Natural killer cell (primary cell): ENCODE measurements at regions not wholly inside any gene's neighbourhood (a gene's known extent, or its start where the extent isn't known, plus 50 kb on each side); places are given as distances from the start of the nearest gene placed in this dataset.

Experiments
- ATAC-seq, 3 donors: fragments of 150-1000 bp in 2 of 3; fragments of 200-7000 bp in 1 of 3; cut with Tn5 transposase; 1 replicate in 1 of 3; 2 replicates in 2 of 3; pipeline ENCODE4 v1.10.0; 2021; ENCODE audit warnings: mild to moderate bottlenecking in 2 of 3, moderate library complexity in 2 of 3
- DNase-seq, 2 donors: peaks; one replicate each; pipeline versions ENCODE4 v3.0.0 to v3.0.0-alpha.2; 2013 to 2021; ENCODE audit warnings: mixed read lengths in 1 of 2
- H3K27ac ChIP-seq: one replicate; pipeline ENCODE4 v1.5.1; 2013; ENCODE audit warnings: mild to moderate bottlenecking, low read length
- H3K27me3 ChIP-seq: one replicate; pipeline ENCODE4 v1.6.1; 2013; ENCODE audit warnings: low read length; ENCODE audit not compliant: control insufficient read depth, insufficient read depth
- H3K36me3 ChIP-seq: one replicate; pipeline ENCODE4 v1.6.1; 2013; ENCODE audit warnings: low read length; ENCODE audit not compliant: control insufficient read depth, insufficient read depth
- H3K4me1 ChIP-seq: one replicate; pipeline ENCODE4 v1.6.1; 2013; ENCODE audit warnings: low read length; ENCODE audit not compliant: control insufficient read depth, insufficient read depth
- H3K4me3 ChIP-seq: one replicate; pipeline ENCODE4 v1.5.1; 2013; ENCODE audit warnings: low read length
- H3K9me3 ChIP-seq: one replicate; pipeline ENCODE4 v1.6.1; 2013; ENCODE audit warnings: low read length; ENCODE audit not compliant: control insufficient read depth, insufficient read depth
- H3K27ac Mint-ChIP-seq, 2 donors: one replicate each; pipeline ENCODE4 v1.8.0; 2022; ENCODE audit warnings: mild to moderate bottlenecking in 2 of 2, mixed read lengths in 2 of 2, moderate library complexity in 1 of 2
- H3K27me3 Mint-ChIP-seq, 2 donors: one replicate each; pipeline ENCODE4 v1.8.0; 2022; ENCODE audit warnings: low read depth in 2 of 2, mixed read lengths in 2 of 2
- H3K36me3 Mint-ChIP-seq: one replicate; pipeline ENCODE4 v1.8.0; 2022; ENCODE audit warnings: mixed read lengths
- H3K4me1 Mint-ChIP-seq, 2 donors: one replicate each; pipeline ENCODE4 v1.8.0; 2022; ENCODE audit warnings: mixed read lengths in 2 of 2
- H3K4me3 Mint-ChIP-seq: one replicate; pipeline ENCODE4 v1.8.0; 2022; ENCODE audit warnings: mild to moderate bottlenecking, moderate library complexity, mixed read lengths
- H3K9me3 Mint-ChIP-seq, 2 donors: one replicate each; pipeline ENCODE4 v1.8.0; 2022; ENCODE audit warnings: mixed read lengths in 2 of 2
- CTCF ChIP-seq: fragments of 200-600 bp; IDR thresholded peaks from one replicate; pipeline ENCODE4 v1.8.0; 2022; ENCODE audit warnings: antibody characterized with exemption
- WGBS: methylation state at CpG from one replicate; pipeline ENCODE4 v1.1.7; 2013; ENCODE audit warnings: missing lambda C conversion rate; ENCODE audit not compliant: insufficient coverage; 5-methylcytosine and 5-hydroxymethylcytosine counted together
- intact Hi-C: fragments of 100-400 bp; cut with micrococcal nuclease; formaldehyde crosslinking; loops from one replicate; pipeline ENCODE4 v1.14.2; 2022

GRCh38 chr2:139367416-139367815 lies 587.2 kb upstream of the NXPH2 start:
- no peaks in the 10 kb centered on the region for H3K4me1 ChIP-seq
- Mint-ChIP-seq H3K4me1 (no peaks in the 10 kb centered on the region), H3K27ac (no peak overlapping the region), H3K9me3 (peaks cover 17 to 27% of the 10 kb centered on the region in 2 donors), H3K36me3 (no peaks in the 10 kb centered on the region), H3K4me3 (no peak overlapping the region), H3K27me3 (no peaks in the 10 kb centered on the region)
- no peaks in the 10 kb centered on the region for H3K9me3 ChIP-seq
- WGBS = 83% methylated on average over 5 of the region's 6 CpGs
- no peak for ATAC-seq
- no peak overlapping the region for H3K4me3 ChIP-seq
- no peaks in the 10 kb centered on the region for H3K36me3 ChIP-seq
- intact Hi-C loops = no loop called here
- H3K27ac ChIP-seq = no peak overlapping the region
- H3K27me3 ChIP-seq = no peaks in the 10 kb centered on the region
- DNase-seq = no peak
- TF ChIP-seq CTCF = no peak

DNA sequence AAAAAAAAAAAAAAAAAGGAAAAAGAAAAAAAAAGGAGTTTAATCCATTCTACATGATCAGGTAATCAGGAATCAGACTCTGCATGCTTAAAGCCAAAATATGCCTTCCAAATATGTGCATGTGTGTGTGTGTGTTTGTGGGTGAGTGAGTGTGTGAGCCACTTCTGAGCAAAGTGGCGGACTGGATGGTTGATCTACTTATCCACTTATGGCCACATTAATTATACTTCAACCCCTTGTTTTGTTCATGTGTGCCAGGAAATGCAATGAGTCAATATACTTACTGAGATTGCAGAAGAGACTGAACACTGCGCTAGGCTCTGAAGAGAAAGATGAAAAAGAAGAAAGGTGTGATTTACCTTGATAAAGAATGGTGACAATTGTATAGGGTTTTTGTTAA lies 586.5 kb upstream of the NXPH2 start:
- no peak overlapping the region for H3K4me3 ChIP-seq
- no peaks in the 10 kb centered on the region for H3K36me3 ChIP-seq
- H3K9me3 Mint-ChIP-seq = peaks cover 18 to 29% of the 10 kb centered on the region in 2 donors
- no peaks in the 10 kb centered on the region for H3K27me3 ChIP-seq
- intact Hi-C loops = no loop called here
- no peaks in the 10 kb centered on the region for H3K9me3 ChIP-seq
- H3K4me1 ChIP-seq = no peaks in the 10 kb centered on the region
- no peaks in the 10 kb centered on the region for H3K4me1 Mint-ChIP-seq
- H3K36me3 Mint-ChIP-seq = no peaks in the 10 kb centered on the region
- no peak for ATAC-seq
- H3K27ac Mint-ChIP-seq = no peak overlapping the region
- TF ChIP-seq CTCF = no peak
- H3K27me3 Mint-ChIP-seq = no peaks in the 10 kb centered on the region
- H3K27ac ChIP-seq = no peak overlapping the region
- H3K4me3 Mint-ChIP-seq = no peak overlapping the region
- no peak for DNase-seq
- WGBS = 100% methylated on average over 1 of the region's 2 CpGs

- ATAC-seq = no peak
- Mint-ChIP-seq H3K4me3 (no peak overlapping the region), H3K4me1 (no peaks in the 10 kb centered on the region), H3K27ac (no peak overlapping the region), H3K36me3 (no peaks in the 10 kb centered on the region), H3K27me3 (no peaks in the 10 kb centered on the region), H3K9me3 (peaks cover 16 to 24% of the 10 kb centered on the region in 2 donors)
- Histone ChIP-seq H3K4me3 (no peak overlapping the region), H3K36me3 (no peaks in the 10 kb centered on the region), H3K27ac (no peak overlapping the region), H3K9me3 (no peaks in the 10 kb centered on the region), H3K4me1 (no peaks in the 10 kb centered on the region), H3K27me3 (no peaks in the 10 kb centered on the region)
- DNase-seq = no peak
- intact Hi-C loops = no loop called here
- 86% methylated on average over 2 of the region's 5 CpGs for WGBS
- TF ChIP-seq CTCF = no peak
Measured at GRCh38 chr2:139365189-139365588, 585.0 kb upstream of the NXPH2 start.

- Mint-ChIP-seq H3K36me3 (no peaks in the 10 kb centered on the region), H3K27ac (no peak overlapping the region), H3K27me3 (no peaks in the 10 kb centered on the region), H3K4me3 (no peak overlapping the region), H3K9me3 (peaks cover 17 to 18% of the 10 kb centered on the region in 2 donors), H3K4me1 (no peaks in the 10 kb centered on the region)
- peaks cover 3% of the 10 kb centered on the region for H3K9me3 ChIP-seq
- no peak for ATAC-seq
- intact Hi-C loops = no loop called here
- no peaks in the 10 kb centered on the region for H3K27me3 ChIP-seq
- no peak overlapping the region for H3K4me3 ChIP-seq
- H3K36me3 ChIP-seq = no peaks in the 10 kb centered on the region
- DNase-seq = no peak
- 44% methylated on average over 1 of the region's 1 CpG for WGBS
- TF ChIP-seq CTCF = no peak
- H3K4me1 ChIP-seq = no peaks in the 10 kb centered on the region
- H3K27ac ChIP-seq = no peak overlapping the region
Measured at GRCh38 chr2:139360654-139361053, 580.5 kb upstream of the NXPH2 start.
